SKM-1 treated with dmso at 0.1 percent for 144 hours (cell line): ENCODE measurements at regions not wholly inside any gene's neighbourhood (a gene's known extent, or its start where the extent isn't known, plus 50 kb on each side); places are given as distances from the start of the nearest gene placed in this dataset.

Experiments
- DNase-seq: peaks from one replicate; lab custom pipeline; 2025; ENCODE audit not compliant: unreplicated experiment; lab: John Stamatoyannopoulos, UW

- no peak for DNase-seq
These were observed 339.8 kb upstream of the GATB start for GRCh38 chr4:152100379-152101201.

GRCh38 chr4:152099981-152100378, 339.2 kb upstream of the GATB start:
- no peak for DNase-seq

DNA sequence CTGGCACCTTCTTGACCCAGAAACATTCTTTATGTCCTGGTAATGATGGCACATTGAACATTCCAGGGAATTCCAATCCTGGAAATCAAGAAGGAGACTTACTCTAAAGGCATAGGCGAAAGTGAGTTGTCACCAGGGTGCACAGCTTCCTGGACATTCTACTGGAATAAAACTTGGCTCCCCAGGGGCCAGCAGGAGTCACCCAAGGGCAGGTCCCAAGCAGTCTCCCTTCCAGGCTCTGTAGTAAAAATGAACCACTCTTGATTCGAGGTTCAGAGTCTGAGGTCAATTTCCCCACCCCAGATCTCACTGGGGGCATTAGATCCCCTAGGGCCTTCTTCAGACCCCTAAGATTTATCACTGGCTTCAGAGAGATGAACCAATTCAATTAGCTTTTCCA, 338.7 kb upstream of the GATB start:
- DNase-seq = no peak

DNA sequence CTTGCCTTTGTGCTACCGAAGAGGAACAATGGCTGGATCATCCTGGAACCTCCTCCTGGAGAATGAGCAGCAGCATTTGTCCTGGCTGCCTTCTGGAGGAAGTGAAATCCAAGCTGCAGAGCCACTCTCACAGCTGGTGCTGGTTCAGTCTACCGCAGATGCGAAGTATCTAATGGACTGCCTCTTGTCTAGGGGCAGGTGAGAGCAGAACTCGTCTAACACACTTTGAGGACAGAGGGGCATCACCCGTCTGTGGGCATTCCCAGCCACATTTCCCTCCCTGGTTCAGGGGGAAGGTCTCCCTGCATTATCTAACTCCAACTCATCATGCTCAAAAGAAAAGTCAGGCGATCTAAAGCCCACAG, 338.2 kb upstream of the GATB start:
- DNase-seq = no peak

GRCh38 chr4:152098365-152099060, 337.7 kb upstream of the GATB start:
- no peak for DNase-seq

GRCh38 chr4:152097371-152097770, 336.6 kb upstream of the GATB start:
- DNase-seq = no peak

GRCh38 chr4:152095701-152096070, 334.9 kb upstream of the GATB start:
- DNase-seq = no peak

DNA sequence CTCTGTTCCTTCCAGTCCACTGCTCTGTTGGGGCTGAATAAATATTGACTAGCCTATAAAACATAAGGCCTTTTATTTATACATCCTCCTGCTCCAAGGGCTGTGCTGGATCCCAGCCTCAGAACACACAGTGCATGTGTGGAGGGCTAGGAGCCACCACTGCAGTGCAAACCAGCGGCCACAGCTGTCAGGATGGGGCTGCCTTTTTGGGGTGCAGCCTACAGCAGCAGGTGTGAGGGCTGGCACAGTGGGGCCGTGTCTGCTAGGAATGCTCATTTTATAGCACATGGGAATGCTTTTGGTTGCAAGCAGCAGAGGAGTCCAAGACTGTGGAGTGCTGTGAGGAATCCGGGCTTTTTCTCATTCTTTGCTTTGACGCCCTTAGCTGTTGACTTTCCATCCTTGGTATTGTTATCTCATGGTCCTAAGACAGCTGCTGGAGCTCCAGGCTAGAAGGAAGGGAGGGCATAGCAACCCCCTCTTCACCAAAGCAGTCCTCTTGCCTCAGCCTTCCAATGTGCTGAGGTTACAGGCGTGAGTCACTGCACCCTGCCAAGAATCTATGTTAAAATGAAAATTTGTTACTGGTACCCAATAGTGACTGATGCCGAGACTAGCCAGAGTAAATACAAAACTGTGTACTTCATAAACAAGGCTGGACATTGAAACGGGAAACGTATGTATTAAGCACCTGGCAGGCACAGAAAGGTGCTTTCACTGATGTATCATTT, 334.3 kb upstream of the GATB start:
- no peak for DNase-seq

DNA sequence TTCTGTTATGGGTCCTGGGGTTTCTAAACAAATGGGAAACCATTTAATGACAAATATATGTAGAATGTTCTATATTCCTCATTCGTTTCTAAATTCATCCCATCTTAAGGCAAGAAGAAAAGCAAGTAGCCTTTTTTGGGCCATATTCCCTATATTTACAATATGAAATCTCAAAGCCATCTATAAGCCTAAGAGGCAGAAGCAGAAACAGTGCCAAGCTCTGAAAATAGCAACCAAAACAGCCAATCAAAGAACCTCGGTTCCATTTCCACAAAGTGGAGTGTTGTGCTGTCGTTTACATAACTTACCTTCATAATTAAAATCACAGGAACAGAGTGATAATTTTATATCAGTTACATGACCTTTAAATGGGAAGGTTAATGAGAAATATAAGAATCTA, 330.6 kb upstream of the GATB start:
- DNase-seq = no peak

- DNase-seq = no peak
These were observed 329.7 kb upstream of the GATB start for GRCh38 chr4:152090543-152090942.

GRCh38 chr4:152089584-152089983, 328.8 kb upstream of the GATB start:
- DNase-seq = no peak

- no peak for DNase-seq
These were observed 326.5 kb upstream of the GATB start for GRCh38 chr4:152087335-152087734.

DNA sequence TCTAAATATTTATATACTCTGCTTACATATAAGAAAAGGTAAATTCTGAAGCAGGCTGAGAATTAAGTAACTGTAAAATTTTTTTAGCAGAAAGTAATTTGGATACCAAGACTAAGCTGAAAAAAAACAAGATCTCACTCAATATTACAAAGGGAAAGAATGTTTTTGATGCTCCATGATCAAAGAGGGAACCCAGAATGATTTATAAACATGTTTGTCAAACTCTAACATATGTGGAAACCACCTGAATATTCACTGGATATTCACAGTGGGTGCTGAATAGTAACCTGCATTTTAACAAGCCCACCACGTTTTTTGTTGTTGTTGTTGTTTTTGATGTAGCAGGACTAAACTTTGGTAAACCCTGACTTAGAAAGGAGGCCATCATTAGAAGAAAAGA, 324.9 kb upstream of the GATB start:
- no peak for DNase-seq

- no peak for DNase-seq
These were observed 322.5 kb upstream of the GATB start for GRCh38 chr4:152083338-152083737.

DNA sequence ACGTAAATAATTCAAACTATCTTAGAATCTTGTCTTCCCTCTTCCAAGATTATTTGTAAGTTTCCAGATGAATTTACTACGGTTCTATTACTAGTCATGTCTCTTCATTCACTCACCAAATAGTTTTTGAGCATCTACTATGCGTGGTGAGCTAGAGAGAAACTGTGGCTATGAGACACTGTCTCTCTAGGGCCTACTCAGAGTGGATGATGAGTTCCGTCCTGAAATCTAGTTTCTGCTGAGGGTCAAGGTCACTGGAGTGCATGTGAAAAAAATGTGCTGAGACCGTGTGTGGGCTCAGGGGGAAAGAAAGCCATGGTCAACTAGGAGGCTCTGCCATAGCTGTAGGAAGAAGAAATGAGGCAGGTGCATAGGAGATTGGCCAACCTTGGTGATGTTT, 320.2 kb upstream of the GATB start:
- no peak for DNase-seq

DNA sequence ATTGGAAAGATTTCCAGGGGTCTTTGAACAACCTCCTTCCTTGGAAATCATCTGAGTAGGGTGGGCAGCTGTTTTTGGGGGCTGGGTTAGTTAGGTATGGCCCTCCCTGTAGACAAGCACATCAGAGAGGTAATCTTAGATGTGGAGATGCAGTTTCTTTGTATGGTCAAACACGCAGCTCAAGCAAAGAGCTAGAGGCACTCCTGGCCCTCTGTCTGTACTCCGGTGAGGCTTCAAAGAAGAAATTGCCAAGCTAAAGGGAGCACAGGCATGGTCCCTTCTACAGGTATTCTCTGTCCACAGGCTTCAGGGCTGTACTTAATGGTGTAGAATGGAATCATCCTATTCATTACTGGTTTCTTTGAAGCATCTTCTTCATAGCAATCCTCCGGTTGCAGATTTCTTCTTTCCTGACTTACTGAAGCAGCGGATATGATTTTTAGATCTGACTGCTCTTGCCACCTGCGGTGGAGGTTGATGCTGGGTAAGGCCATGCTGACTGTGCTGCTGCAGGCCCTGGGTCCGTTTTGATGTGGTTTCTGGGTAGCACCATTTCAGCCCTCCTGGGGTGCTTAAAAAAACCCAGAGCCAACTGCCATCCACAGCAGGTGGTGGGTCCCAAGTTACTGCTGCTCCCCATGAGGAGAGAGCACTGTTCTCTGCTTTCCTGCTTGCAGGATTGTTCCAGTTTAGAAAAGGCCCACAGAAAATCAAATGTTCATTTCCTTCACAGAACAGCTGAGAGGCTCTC, 318.9 kb upstream of the GATB start:
- DNase-seq = no peak

GRCh38 chr4:152079079-152079478, 318.3 kb upstream of the GATB start:
- no peak for DNase-seq

GRCh38 chr4:152077582-152077981, 316.8 kb upstream of the GATB start:
- DNase-seq = no peak

DNA sequence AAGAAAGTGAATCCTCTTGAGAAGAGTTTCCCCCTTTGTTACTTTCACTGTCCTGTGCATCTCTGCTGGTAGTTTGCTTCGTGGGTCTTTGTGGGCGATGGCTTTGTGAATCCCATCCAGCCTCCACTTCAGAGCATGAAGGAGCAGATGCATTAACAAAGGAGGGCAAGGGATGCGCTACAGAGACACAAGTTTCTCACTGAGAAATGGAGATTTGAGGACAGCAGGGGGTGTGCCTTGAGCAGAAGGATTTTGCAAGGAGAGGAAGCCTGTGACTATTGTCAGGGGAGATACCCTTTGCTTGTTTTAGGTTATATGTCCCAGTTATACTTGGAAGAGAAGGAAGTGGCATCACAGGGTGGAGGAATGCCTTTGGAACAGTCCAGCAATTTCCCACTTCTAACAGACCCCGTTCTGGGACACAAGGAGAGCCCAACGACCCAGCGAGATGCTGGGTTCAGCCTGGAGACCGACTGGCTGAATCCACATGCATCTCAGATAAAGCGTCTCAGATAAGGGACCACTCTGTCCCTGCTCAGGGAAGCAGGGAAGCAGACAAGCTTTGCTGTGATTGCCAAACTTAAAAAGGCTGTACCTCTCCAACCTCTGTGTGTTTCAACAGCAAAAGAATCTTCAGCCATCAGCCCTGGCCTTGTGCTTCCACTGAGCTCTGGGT, 314.6 kb upstream of the GATB start:
- DNase-seq = no peak

- DNase-seq = no peak
These were observed 313.8 kb upstream of the GATB start for GRCh38 chr4:152074573-152074972.

- DNase-seq = no peak
These were observed 313.3 kb upstream of the GATB start for GRCh38 chr4:152074088-152074437.
